ENCODE measurements at regions not wholly inside any gene's neighbourhood (a gene's known extent, or its start where the extent isn't known, plus 50 kb on each side); places are given as distances from the start of the nearest gene placed in this dataset.
"Not testable (repeated sequence)": the region's sequence is repeated elsewhere in the genome, so short reads cannot be mapped to it uniquely, and the experiment has no call there.

DNA sequence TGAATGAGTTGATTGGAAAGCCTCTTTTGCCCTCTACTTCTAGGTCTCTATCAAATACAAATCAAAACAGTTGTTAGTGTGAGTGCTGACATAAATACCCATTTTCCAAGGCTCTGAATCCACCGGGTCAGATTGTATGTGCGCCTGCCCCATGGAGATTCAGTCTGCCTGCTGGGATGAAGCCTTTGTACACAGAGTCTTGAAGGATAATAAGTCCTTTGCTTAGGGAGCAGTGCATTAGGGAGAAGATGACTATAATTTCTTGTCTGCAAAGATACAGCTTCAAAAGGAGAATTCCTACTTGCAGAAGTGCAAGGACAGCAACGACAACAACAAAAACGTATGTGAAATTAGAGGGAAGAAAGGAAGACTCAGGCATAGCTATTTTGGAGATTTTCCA is 90.3 kb upstream of the VRK1 start:
- Histone ChIP-seq H3K4me1 (no peaks in the 10 kb centered on the region), H3K9me3 (no peaks in the 10 kb centered on the region), H3K36me3 (no peaks in the 10 kb centered on the region), H3K4me3 (no peak overlapping the region), H3K27me3 (no peaks in the 10 kb centered on the region), H3K27ac (no peak overlapping the region)
- DNase-seq (ENCODE audit: low spot score in 2 of 2) = no peak
- TF ChIP-seq, protein P1, sequence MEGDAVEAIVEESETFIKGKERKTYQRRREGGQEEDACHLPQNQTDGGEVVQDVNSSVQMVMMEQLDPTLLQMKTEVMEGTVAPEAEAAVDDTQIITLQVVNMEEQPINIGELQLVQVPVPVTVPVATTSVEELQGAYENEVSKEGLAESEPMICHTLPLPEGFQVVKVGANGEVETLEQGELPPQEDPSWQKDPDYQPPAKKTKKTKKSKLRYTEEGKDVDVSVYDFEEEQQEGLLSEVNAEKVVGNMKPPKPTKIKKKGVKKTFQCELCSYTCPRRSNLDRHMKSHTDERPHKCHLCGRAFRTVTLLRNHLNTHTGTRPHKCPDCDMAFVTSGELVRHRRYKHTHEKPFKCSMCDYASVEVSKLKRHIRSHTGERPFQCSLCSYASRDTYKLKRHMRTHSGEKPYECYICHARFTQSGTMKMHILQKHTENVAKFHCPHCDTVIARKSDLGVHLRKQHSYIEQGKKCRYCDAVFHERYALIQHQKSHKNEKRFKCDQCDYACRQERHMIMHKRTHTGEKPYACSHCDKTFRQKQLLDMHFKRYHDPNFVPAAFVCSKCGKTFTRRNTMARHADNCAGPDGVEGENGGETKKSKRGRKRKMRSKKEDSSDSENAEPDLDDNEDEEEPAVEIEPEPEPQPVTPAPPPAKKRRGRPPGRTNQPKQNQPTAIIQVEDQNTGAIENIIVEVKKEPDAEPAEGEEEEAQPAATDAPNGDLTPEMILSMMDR (IDR thresholded peaks at IDR 0.05) = no peak
- TF ChIP-seq POLR2A (IDR thresholded peaks at IDR 0.05) = no peak
- TF ChIP-seq EP300 (IDR thresholded peaks at IDR 0.05) = no peak
- WGBS, 2 donors = 42 to 50% methylated on average over 4 of the region's 4 CpGs

DNA sequence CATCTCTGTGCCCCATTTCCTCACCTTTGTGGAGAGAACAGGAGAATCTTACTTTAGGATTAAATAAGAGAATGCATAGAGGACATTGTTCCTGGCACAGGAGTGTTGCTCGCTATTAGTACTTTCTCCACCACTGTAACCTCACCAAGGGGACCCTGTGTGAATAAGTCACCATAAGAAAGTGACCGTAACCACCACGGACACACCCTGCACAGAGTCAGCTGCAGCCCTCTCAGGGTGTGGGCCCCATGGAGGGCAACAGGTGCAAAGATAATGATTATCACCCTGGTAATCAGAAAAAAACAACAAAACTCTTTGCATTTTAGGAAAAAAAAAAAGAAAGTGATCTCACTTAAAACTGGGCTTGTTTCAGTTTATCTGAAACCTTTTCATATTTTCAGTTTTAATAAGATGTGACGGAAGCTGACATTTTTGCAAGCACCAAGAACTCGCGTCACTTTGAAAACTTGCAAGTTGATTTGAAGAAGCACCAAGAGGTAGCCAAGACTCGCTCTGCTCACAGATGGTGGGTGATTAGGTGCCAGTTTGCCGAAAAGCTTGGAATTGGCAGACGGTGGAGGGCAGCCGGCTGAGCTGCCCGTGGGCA is 87.0 kb upstream of the VRK1 start:
- Histone ChIP-seq H3K9me3 (no peaks in the 10 kb centered on the region), H3K4me1 (no peaks in the 10 kb centered on the region), H3K4me3 (no peak overlapping the region), H3K36me3 (no peaks in the 10 kb centered on the region), H3K27ac (no peak overlapping the region), H3K27me3 (peaks cover 0 to 2% of the 10 kb centered on the region in 2 donors)
- TF ChIP-seq POLR2A (IDR thresholded peaks at IDR 0.05) (no peak), EP300 (IDR thresholded peaks at IDR 0.05) (no peak)
- TF ChIP-seq, protein P1 (IDR thresholded peaks at IDR 0.05) = no peak
- no peak for DNase-seq (ENCODE audit: low spot score in 2 of 2)
- 79 to 88% methylated on average over 11 of the region's 11 CpGs for WGBS, 2 donors

DNA sequence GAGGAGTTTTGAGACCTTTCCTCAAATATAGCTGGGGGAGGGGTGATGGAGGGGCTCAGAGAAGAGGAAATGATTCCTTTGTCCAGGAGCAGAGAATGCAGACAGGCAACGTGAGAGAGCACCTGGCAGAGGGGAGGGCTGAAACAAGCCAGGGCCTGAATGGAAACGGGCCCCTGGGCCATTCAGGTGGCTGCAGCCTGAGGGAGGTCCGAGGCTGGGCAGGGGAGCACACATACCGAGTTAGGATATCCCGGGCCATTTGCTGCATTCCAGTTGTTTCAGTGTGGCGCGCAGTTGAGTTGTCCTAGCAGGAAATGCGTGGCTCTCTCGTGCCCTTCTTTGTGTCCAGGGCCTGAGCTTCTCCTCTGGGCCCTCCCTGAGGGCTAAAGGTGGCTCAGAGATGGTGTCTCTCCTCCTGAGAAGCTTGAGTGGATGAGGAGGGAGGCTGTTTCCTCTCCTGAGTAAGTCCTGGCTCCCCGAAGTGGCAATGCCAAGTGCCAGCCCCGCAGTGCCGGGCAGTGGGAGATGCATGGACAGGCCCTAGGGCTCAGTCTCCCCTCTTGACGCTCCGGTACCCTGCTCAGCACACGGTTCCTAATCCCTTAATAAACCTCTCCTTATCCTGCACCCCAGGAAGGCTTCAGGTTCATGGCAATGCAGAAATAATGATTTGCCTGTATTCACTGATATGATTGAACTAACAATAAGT is 85.5 kb upstream of the VRK1 start:
- DNase-seq (ENCODE audit: low spot score in 2 of 2) = no peak
- no peaks in the 10 kb centered on the region for H3K4me1 ChIP-seq
- H3K9me3 ChIP-seq = no peaks in the 10 kb centered on the region
- peaks cover 0 to 5% of the 10 kb centered on the region in 2 donors for H3K27me3 ChIP-seq
- 66 to 77% methylated on average over 15 of the region's 15 CpGs for WGBS, 2 donors
- H3K27ac ChIP-seq = no peak overlapping the region
- H3K4me3 ChIP-seq = no peak overlapping the region
- H3K36me3 ChIP-seq = no peaks in the 10 kb centered on the region
- TF ChIP-seq EP300 (IDR thresholded peaks at IDR 0.05) (no peak), POLR2A (IDR thresholded peaks at IDR 0.05) (no peak)

DNA sequence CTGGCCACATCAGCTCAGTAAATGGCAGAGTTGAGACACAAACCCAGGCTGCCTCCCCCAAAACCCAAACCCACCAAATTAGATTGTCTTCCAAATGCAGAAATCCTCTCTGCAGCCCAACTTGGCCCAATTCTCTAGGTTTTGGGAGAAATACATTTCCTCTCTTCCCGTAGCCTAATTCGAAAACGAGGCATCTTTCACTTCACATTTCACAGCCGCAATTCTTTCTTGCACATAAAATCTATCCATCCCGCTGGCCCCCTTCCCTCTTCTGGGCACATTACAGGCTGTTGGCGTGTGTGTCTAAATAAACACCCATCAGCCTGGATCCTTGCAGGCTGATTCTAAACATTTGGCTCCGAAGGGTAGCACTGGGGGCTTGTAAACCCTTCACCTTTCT is 83.8 kb upstream of the VRK1 start:
- TF ChIP-seq, protein P1 (IDR thresholded peaks at IDR 0.05) = no peak
- TF ChIP-seq POLR2A (IDR thresholded peaks at IDR 0.05) (no peak), EP300 (IDR thresholded peaks at IDR 0.05) (no peak)
- WGBS, 2 donors = 52 to 53% methylated on average over 7 of the region's 7 CpGs
- peaks cover 0 to 5% of the 10 kb centered on the region in 2 donors for H3K27me3 ChIP-seq
- DNase-seq (ENCODE audit: low spot score in 2 of 2) = no peak
- no peaks in the 10 kb centered on the region for H3K9me3 ChIP-seq
- no peak overlapping the region for H3K27ac ChIP-seq
- no peak overlapping the region for H3K4me3 ChIP-seq
- no peaks in the 10 kb centered on the region for H3K36me3 ChIP-seq
- H3K4me1 ChIP-seq = no peaks in the 10 kb centered on the region

DNA sequence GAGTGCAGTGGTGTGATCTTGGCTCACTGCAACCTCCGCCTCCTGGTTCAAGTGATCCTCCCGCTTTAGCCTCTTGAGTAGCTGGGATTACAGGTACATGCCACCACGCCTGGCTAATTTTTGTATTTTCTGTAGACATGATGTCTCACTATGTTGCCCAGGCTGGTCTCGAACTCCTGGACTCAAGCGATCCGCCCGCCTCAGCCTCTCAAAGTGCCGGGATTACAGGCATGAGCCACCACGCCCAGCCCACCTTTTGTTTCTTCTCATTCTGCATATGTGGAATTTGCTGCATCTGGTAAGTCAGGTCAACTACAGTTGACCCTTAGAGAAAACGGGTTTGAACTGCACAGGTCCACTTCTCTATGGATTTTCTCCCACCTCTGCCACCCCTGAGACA is 82.6 kb upstream of the VRK1 start:
- H3K4me1 ChIP-seq; H3K36me3 ChIP-seq; H3K9me3 ChIP-seq; DNase-seq (ENCODE audit: low spot score in 2 of 2); H3K4me3 ChIP-seq; H3K27me3 ChIP-seq; H3K27ac ChIP-seq: not testable (repeated sequence)
- WGBS, 2 donors = 79 to 83% methylated on average over 10 of the region's 10 CpGs

DNA sequence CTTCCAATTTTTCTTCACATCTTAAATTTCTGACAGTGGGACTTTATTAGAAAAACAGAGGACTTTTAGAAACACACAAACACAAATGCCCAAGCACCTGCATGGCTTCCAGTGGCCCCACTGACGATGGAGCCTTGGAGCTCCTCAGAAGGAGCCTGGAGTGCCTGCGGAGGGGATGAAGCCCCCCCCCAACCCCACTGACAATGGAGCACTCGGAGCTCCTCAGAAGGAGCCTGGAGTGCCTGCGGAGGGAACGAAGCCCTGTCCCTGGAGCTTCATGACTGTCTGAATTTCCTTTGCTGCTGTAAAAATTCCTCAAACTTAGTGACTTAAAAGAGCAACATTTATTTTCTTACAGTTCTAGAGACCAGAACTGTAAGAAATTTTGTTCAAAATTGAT is 80.1 kb upstream of the VRK1 start:
- H3K27ac ChIP-seq = no peak overlapping the region
- TF ChIP-seq, protein P1 (IDR thresholded peaks at IDR 0.05) = no peak
- TF ChIP-seq POLR2A (IDR thresholded peaks at IDR 0.05) (no peak), EP300 (IDR thresholded peaks at IDR 0.05) (no peak)
- no peak overlapping the region for H3K4me3 ChIP-seq
- no peaks in the 10 kb centered on the region for H3K4me1 ChIP-seq
- WGBS, 2 donors = 57 to 70% methylated on average over 5 of the region's 5 CpGs
- H3K9me3 ChIP-seq = no peaks in the 10 kb centered on the region
- H3K36me3 ChIP-seq = no peaks in the 10 kb centered on the region
- DNase-seq (ENCODE audit: low spot score in 2 of 2) = no peak
- peaks cover 0 to 5% of the 10 kb centered on the region in 2 donors for H3K27me3 ChIP-seq
